ENCODE measurements at regions not wholly inside any gene's neighbourhood (a gene's known extent, or its start where the extent isn't known, plus 50 kb on each side); places are given as distances from the start of the nearest gene placed in this dataset.
"Not testable (repeated sequence)": the region's sequence is repeated elsewhere in the genome, so short reads cannot be mapped to it uniquely, and the experiment has no call there.

- no peaks in the 10 kb centered on the region for H3K36me3 ChIP-seq (ENCODE audit: control insufficient read depth, insufficient read depth, low read length)
- no peak for TF ChIP-seq CTCF (IDR thresholded peaks at IDR 0.05; ENCODE audit: insufficient read depth, low read length, poor library complexity, severe bottlenecking)
- no peaks in the 10 kb centered on the region for H3K27me3 ChIP-seq (ENCODE audit: control insufficient read depth, insufficient read depth, low read length)
- no peak overlapping the region for H3K4me3 ChIP-seq (ENCODE audit: low read depth, low read length)
- no peak for DNase-seq (ENCODE audit: low read depth)
Observed at GRCh38 chr7:21334906-21335305, 93.0 kb upstream of the SP4 start.

DNA sequence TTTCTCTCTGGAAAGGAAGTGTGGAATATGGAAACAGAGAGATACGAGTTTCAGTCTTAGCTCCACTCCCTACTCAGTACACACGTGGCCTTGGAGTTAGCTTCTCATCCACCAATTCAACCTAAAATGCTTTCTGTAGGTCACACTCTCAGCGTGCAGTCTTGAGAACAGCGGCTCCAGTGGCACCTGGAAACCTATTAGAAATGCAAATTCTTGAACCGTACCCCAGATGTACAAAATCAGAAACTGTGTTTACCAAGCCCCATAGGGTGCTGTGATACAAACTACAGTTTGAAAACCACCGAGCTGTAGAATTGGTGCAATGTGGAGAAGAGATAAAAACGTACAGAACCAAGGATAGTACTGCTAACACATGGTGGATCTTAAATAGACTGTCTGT, 91.1 kb upstream of the SP4 start:
- DNase-seq (ENCODE audit: low read depth): no peak
- TF ChIP-seq CTCF (IDR thresholded peaks at IDR 0.05; ENCODE audit: insufficient read depth, low read length, poor library complexity, severe bottlenecking): no peak
- no peaks in the 10 kb centered on the region for H3K36me3 ChIP-seq (ENCODE audit: control insufficient read depth, insufficient read depth, low read length)
- no peak overlapping the region for H3K4me3 ChIP-seq (ENCODE audit: low read depth, low read length)
- no peaks in the 10 kb centered on the region for H3K27me3 ChIP-seq (ENCODE audit: control insufficient read depth, insufficient read depth, low read length)

DNA sequence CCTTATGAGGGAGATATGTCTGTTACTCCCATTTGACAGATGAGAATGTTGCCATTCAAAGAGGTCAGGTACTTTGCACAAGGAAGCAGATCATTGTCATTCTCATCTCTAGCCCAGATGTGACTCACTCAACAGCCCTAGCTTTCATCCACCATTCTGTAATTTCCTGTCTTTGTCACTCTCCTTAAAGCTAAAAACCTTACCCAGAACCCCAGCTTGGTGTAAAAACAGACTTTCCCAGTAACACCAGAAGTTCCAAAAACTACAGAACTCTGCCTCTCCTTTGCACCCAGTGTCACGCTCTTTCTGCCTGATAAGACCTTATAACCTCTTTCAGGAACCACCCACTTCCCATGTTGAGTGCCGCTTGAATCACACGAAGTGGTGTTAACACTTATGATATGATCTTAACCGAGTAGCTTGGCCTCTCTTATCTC, 89.1 kb upstream of the SP4 start:
- no peaks in the 10 kb centered on the region for H3K27me3 ChIP-seq (ENCODE audit: control insufficient read depth, insufficient read depth, low read length)
- H3K36me3 ChIP-seq (ENCODE audit: control insufficient read depth, insufficient read depth, low read length): no peaks in the 10 kb centered on the region
- no peak overlapping the region for H3K4me3 ChIP-seq (ENCODE audit: low read depth, low read length)
- DNase-seq (ENCODE audit: low read depth): no peak
- TF ChIP-seq CTCF (IDR thresholded peaks at IDR 0.05; ENCODE audit: insufficient read depth, low read length, poor library complexity, severe bottlenecking): no peak

- H3K4me3 ChIP-seq (ENCODE audit: low read depth, low read length); H3K36me3 ChIP-seq (ENCODE audit: control insufficient read depth, insufficient read depth, low read length); DNase-seq (ENCODE audit: low read depth); H3K27me3 ChIP-seq (ENCODE audit: control insufficient read depth, insufficient read depth, low read length): not testable (repeated sequence)
Observed at GRCh38 chr7:21344900-21345299, 83.0 kb upstream of the SP4 start.

DNA sequence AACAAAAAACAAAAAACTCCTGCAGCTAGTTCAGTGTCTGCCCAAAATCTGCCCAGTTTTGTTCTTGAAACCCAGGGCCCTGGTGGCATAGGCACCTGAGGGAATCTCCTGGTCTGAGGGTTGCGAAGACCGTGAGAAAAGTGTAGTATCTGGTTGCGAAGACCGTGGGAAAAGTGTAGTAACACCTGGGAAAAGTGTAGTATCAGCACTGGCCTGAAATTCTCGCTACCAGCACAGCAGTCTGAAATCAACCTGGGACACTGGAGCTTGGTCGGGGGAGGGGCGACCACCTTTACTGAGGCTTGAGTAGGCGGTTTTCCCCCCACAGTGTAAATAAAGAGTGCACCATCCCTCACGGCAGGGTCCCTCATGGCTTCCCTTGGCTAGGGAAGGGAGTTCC, 82.5 kb upstream of the SP4 start:
- H3K4me3 ChIP-seq (ENCODE audit: low read depth, low read length): no peak overlapping the region
- no peak for TF ChIP-seq CTCF (IDR thresholded peaks at IDR 0.05; ENCODE audit: insufficient read depth, low read length, poor library complexity, severe bottlenecking)
- DNase-seq (ENCODE audit: low read depth): no peak
- H3K36me3 ChIP-seq (ENCODE audit: control insufficient read depth, insufficient read depth, low read length): no peaks in the 10 kb centered on the region
- H3K27me3 ChIP-seq (ENCODE audit: control insufficient read depth, insufficient read depth, low read length): no peaks in the 10 kb centered on the region

DNA sequence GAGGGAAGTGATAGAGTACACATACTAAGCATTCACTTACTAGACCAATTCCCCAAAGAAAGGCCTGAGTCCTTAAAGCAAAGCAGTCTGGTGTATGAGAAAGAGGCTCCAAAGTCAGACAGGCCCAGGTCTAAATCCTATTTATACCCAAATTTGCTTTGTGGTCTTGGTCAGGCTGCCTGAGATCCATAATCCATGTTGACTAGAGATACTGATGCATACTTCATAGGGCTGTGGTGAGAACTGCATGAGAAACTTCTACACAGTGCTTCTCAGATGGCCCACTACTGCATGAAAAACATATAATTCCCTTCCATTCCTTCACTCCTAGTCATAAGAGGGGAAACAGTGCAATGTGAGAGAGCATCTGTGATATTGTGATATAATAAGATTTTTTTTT, 81.6 kb upstream of the SP4 start:
- no peak for DNase-seq (ENCODE audit: low read depth)
- no peak overlapping the region for H3K4me3 ChIP-seq (ENCODE audit: low read depth, low read length)
- no peaks in the 10 kb centered on the region for H3K27me3 ChIP-seq (ENCODE audit: control insufficient read depth, insufficient read depth, low read length)
- TF ChIP-seq CTCF (IDR thresholded peaks at IDR 0.05; ENCODE audit: insufficient read depth, low read length, poor library complexity, severe bottlenecking): no peak
- H3K36me3 ChIP-seq (ENCODE audit: control insufficient read depth, insufficient read depth, low read length): no peaks in the 10 kb centered on the region
